OCI-LY7 (cell line): ENCODE measurements at regions not wholly inside any gene's neighbourhood (a gene's known extent, or its start where the extent isn't known, plus 50 kb on each side); places are given as distances from the start of the nearest gene placed in this dataset.

Experiments
- BruUV-seq: library from RNA; stranded (reverse); fragments of 400-500 nt; replicated peaks from 2 replicates; lab custom pipeline; 2021; lab: Mats Ljungman, UMichigan
- CTCF ChIA-PET: fragments of 300-600 bp; sonication (Branson Sonifier 250); formaldehyde crosslinking; loops from one replicate; lab custom pipeline; 2022; ENCODE audit warnings: antibody characterized with exemption; ENCODE audit not compliant: unreplicated experiment; lab: Charles Lee
- POLR2A ChIA-PET: fragments of 300-600 bp; sonication (Branson Sonifier 250); formaldehyde crosslinking; loops from one replicate; lab custom pipeline; 2022; ENCODE audit warnings: antibody characterized with exemption; lab: Charles Lee
- DNase-seq: peaks from one replicate; pipeline ENCODE4 v3.0.0-alpha.2; 2015; ENCODE audit warnings: low spot score
- H2AFZ ChIP-seq: fragments of 200-600 bp; sonication (generic), shearing (Covaris generic); 2 replicates; pipeline ENCODE4 v1.6.1; 2014; ENCODE audit warnings: mild to moderate bottlenecking, antibody characterized with exemption, low read length, moderate library complexity
- H3K27ac ChIP-seq: fragments of 200-600 bp; sonication (generic); 2 replicates; pipeline ENCODE4 v1.5.1; 2014; ENCODE audit warnings: mixed run types, low read depth, mild to moderate bottlenecking, moderate library complexity, low read length, inconsistent platforms; ENCODE audit not compliant: poor library complexity, severe bottlenecking
- H3K36me3 ChIP-seq: fragments of 200-600 bp; sonication (generic); 2 replicates; pipeline ENCODE4 v1.6.1; 2014; ENCODE audit warnings: mild to moderate bottlenecking, antibody characterized with exemption, low read length, moderate library complexity, mixed read lengths; ENCODE audit not compliant: insufficient read depth
- H3K4me1 ChIP-seq: fragments of 200-600 bp; sonication (generic); 2 replicates; pipeline ENCODE4 v1.5.1; 2014; ENCODE audit warnings: mild to moderate bottlenecking, low read length; ENCODE audit not compliant: insufficient read depth, poor library complexity, severe bottlenecking
- H3K4me2 ChIP-seq: fragments of 200-600 bp; sonication (generic); 2 replicates; pipeline ENCODE4 v1.6.1; 2014; ENCODE audit warnings: mild to moderate bottlenecking, low read length
- H3K4me3 ChIP-seq: fragments of 200-600 bp; sonication (generic); 2 replicates; pipeline ENCODE4 v1.5.1; 2014; ENCODE audit warnings: mild to moderate bottlenecking, low read depth, low read length; ENCODE audit not compliant: poor library complexity, severe bottlenecking
- H3K79me2 ChIP-seq: fragments of 200-600 bp; sonication (generic); 2 replicates; pipeline ENCODE4 v1.6.1; 2016; ENCODE audit warnings: low read depth, mild to moderate bottlenecking, low read length, moderate library complexity, mixed read lengths; ENCODE audit not compliant: insufficient read depth
- H3K9me2 ChIP-seq: fragments of 200-600 bp; sonication (generic); 2 replicates; pipeline ENCODE4 v1.6.1; 2016; ENCODE audit warnings: mild to moderate bottlenecking, low read length, mixed read lengths; ENCODE audit not compliant: insufficient read depth
- H3K9me3 ChIP-seq: fragments of 200-600 bp; sonication (generic); 2 replicates; pipeline ENCODE4 v1.6.1; 2014; ENCODE audit warnings: mild to moderate bottlenecking, mixed run types, low read length, mixed read lengths
- H4K20me1 ChIP-seq: fragments of 200-600 bp; sonication (generic); 2 replicates; pipeline ENCODE4 v1.6.1; 2014; ENCODE audit warnings: mild to moderate bottlenecking, antibody characterized with exemption, low read length, moderate library complexity, mixed read lengths; ENCODE audit not compliant: insufficient read depth
- CTCF ChIP-seq: fragments of 200-600 bp; sonication (generic); conservative IDR thresholded peaks from 2 replicates; pipeline ENCODE4 v1.5.1; 2014; ENCODE audit warnings: mild to moderate bottlenecking, antibody characterized with exemption, low read length, moderate library complexity, mixed read lengths
- EZH2phosphoT487 ChIP-seq: fragments of 200-600 bp; sonication (generic); IDR thresholded peaks from 2 replicates; pipeline ENCODE4 v1.6.1; 2018; ENCODE audit warnings: low read depth, borderline replicate concordance, mild to moderate bottlenecking, mixed run types, antibody characterized with exemption, low read length, moderate library complexity, mixed read lengths
- intact Hi-C: fragments of 100-400 bp; cut with micrococcal nuclease; formaldehyde crosslinking; loops from one replicate; pipeline ENCODE4 v1.10.0; 2022; ENCODE audit not compliant: unreplicated experiment

GRCh38 chr3:147483578-147483977 is 74.4 kb downstream of the ZIC1 start:
- POLR2A ChIA-PET: no interaction called here
- intact Hi-C loops: no loop called here
- H3K4me3 ChIP-seq: no peak overlapping the region
- no peak overlapping the region for H2AFZ ChIP-seq
- H3K36me3 ChIP-seq: no peaks in the 10 kb centered on the region
- H3K4me2 ChIP-seq: no peak overlapping the region
- no peaks in the 10 kb centered on the region for H4K20me1 ChIP-seq
- H3K4me1 ChIP-seq: no peaks in the 10 kb centered on the region
- TF ChIP-seq EZH2phosphoT487 (no peak), CTCF (no peak)
- H3K27ac ChIP-seq: no peak overlapping the region
- CTCF ChIA-PET: no interaction called here
- no peaks in the 10 kb centered on the region for H3K9me3 ChIP-seq
- no TSS peak for BruUV-seq
- H3K79me2 ChIP-seq: no peaks in the 10 kb centered on the region
- no peaks in the 10 kb centered on the region for H3K9me2 ChIP-seq
- no peak for DNase-seq

GRCh38 chr3:147493065-147493464 is 83.9 kb downstream of the ZIC1 start:
- H3K36me3 ChIP-seq: no peaks in the 10 kb centered on the region
- H4K20me1 ChIP-seq: no peaks in the 10 kb centered on the region
- POLR2A ChIA-PET: no interaction called here
- no peak overlapping the region for H2AFZ ChIP-seq
- H3K4me3 ChIP-seq: no peak overlapping the region
- no TSS peak for BruUV-seq
- CTCF ChIA-PET: no interaction called here
- TF ChIP-seq EZH2phosphoT487: no peak
- no peak for TF ChIP-seq CTCF
- no peak overlapping the region for H3K27ac ChIP-seq
- H3K4me2 ChIP-seq: no peak overlapping the region
- H3K9me2 ChIP-seq: no peaks in the 10 kb centered on the region
- DNase-seq: no peak
- no peaks in the 10 kb centered on the region for H3K9me3 ChIP-seq
- H3K79me2 ChIP-seq: no peaks in the 10 kb centered on the region
- no peaks in the 10 kb centered on the region for H3K4me1 ChIP-seq
- intact Hi-C loops: no loop called here

- no peak for DNase-seq
- Histone ChIP-seq H4K20me1 (no peaks in the 10 kb centered on the region), H3K4me1 (no peaks in the 10 kb centered on the region), H3K9me2 (no peaks in the 10 kb centered on the region), H3K9me3 (no peaks in the 10 kb centered on the region), H3K27ac (no peak overlapping the region), H3K79me2 (no peaks in the 10 kb centered on the region), H2AFZ (no peak overlapping the region), H3K4me3 (no peak overlapping the region), H3K4me2 (no peak overlapping the region), H3K36me3 (no peaks in the 10 kb centered on the region)
- BruUV-seq: no TSS peak
- no peak for TF ChIP-seq CTCF
- no peak for TF ChIP-seq EZH2phosphoT487
- POLR2A ChIA-PET: no interaction called here
- intact Hi-C loops: no loop called here
- CTCF ChIA-PET: no interaction called here
These were observed 84.5 kb downstream of the ZIC1 start for GRCh38 chr3:147493666-147494065.
